ENCODE measurements at regions not wholly inside any gene's neighbourhood (a gene's known extent, or its start where the extent isn't known, plus 50 kb on each side); places are given as distances from the start of the nearest gene placed in this dataset.

GRCh38 chr20:52722926-52723688, 249.1 kb upstream of the TSHZ2 start:
- no peak for DNase-seq

- no peak for DNase-seq
Measured at GRCh38 chr20:52708137-52708536, 264.0 kb upstream of the TSHZ2 start.

GRCh38 chr20:52704553-52704952, 267.6 kb upstream of the TSHZ2 start:
- no peak for DNase-seq

GRCh38 chr20:52688345-52688744, 283.8 kb upstream of the TSHZ2 start:
- no peak for DNase-seq

GRCh38 chr20:52684905-52685304, 287.3 kb upstream of the TSHZ2 start:
- DNase-seq = no peak

- no peak for DNase-seq
Measured at GRCh38 chr20:52684176-52684575, 288.0 kb upstream of the TSHZ2 start.

GRCh38 chr20:52683761-52684160, 288.4 kb upstream of the TSHZ2 start:
- DNase-seq = no peak

- no peak for DNase-seq
Measured at GRCh38 chr20:52682237-52682636, 289.9 kb upstream of the TSHZ2 start.

GRCh38 chr20:52681288-52681687, 290.9 kb upstream of the TSHZ2 start:
- DNase-seq = no peak

- DNase-seq = no peak
Measured at GRCh38 chr20:52677216-52677615, 294.9 kb upstream of the TSHZ2 start.

GRCh38 chr20:52676283-52676995, 295.7 kb upstream of the TSHZ2 start:
- no peak for DNase-seq

GRCh38 chr20:52675375-52675774, 296.8 kb upstream of the TSHZ2 start:
- peak; percentile 13 for DNase-seq

GRCh38 chr20:52668626-52669025, 303.5 kb upstream of the TSHZ2 start:
- no peak for DNase-seq

- DNase-seq = no peak
Measured at GRCh38 chr20:52667358-52667757, 304.8 kb upstream of the TSHZ2 start.

GRCh38 chr20:52665441-52665840, 306.7 kb upstream of the TSHZ2 start:
- DNase-seq = no peak

- DNase-seq = no peak
Measured at GRCh38 chr20:52655395-52655794, 316.8 kb upstream of the TSHZ2 start.

- DNase-seq = no peak
Measured at GRCh38 chr20:52654567-52654966, 317.6 kb upstream of the TSHZ2 start.

- peak; percentile 1 for DNase-seq
Measured at GRCh38 chr20:52652271-52652670, 319.9 kb upstream of the TSHZ2 start.

GRCh38 chr20:52649727-52650126, 322.4 kb upstream of the TSHZ2 start:
- DNase-seq = no peak

- no peak for DNase-seq
Measured at GRCh38 chr20:52645822-52646221, 326.3 kb upstream of the TSHZ2 start.

- no peak for DNase-seq
Measured at GRCh38 chr20:52643034-52643433, 329.1 kb upstream of the TSHZ2 start.

GRCh38 chr20:52637201-52637600, 335.0 kb upstream of the TSHZ2 start:
- no peak for DNase-seq

GRCh38 chr20:52631469-52631868, 340.7 kb upstream of the TSHZ2 start:
- no peak for DNase-seq

- no peak for DNase-seq
Measured at GRCh38 chr20:52630138-52630537, 342.0 kb upstream of the TSHZ2 start.

GRCh38 chr20:52624281-52624680, 347.9 kb upstream of the TSHZ2 start:
- no peak for DNase-seq

All from hematopoietic multipotent progenitor cell treated with erythropoietin and hydrocortisone succinate and interleukin-3 and kit ligand, for 4 days (in vitro differentiated cells).